Stimulated activated CD4-positive, alpha-beta T cell treated with anti-CD3 and anti-CD28 coated beads, TNF-alpha, amount 100 ng/mL, for 24 hours (primary cell): ENCODE measurements at regions not wholly inside any gene's neighbourhood (a gene's known extent, or its start where the extent isn't known, plus 50 kb on each side); places are given as distances from the start of the nearest gene placed in this dataset.
"Not testable (repeated sequence)": the region's sequence is repeated elsewhere in the genome, so short reads cannot be mapped to it uniquely, and the experiment has no call there.

Source experiments
- DNase-seq, 3 experiments: peaks; one replicate each; pipeline ENCODE4 v3.0.0-alpha.2; 2020; ENCODE audit warnings: low read depth in 3 of 3

GRCh38 chr4:72942565-72942964, 127.0 kb downstream of the COX18 start:
- DNase-seq = no peak

- DNase-seq = no peak
Observed at GRCh38 chr4:72938516-72938915, 131.0 kb downstream of the COX18 start.

- no peak for DNase-seq
Observed at GRCh38 chr4:72935462-72935861, 134.1 kb downstream of the COX18 start.

GRCh38 chr4:72933029-72933428, 136.5 kb downstream of the COX18 start:
- DNase-seq = no peak

GRCh38 chr4:72931346-72931745, 138.2 kb downstream of the COX18 start:
- DNase-seq = no peak

GRCh38 chr4:72929596-72930274, 139.8 kb downstream of the COX18 start:
- not testable (repeated sequence) for DNase-seq

GRCh38 chr4:72924814-72925213, 144.7 kb downstream of the COX18 start:
- DNase-seq = no peak

GRCh38 chr4:72919937-72920336, 149.6 kb downstream of the COX18 start:
- DNase-seq = no peak

- no peak for DNase-seq
Observed at GRCh38 chr4:72919464-72919863, 150.1 kb downstream of the COX18 start.

GRCh38 chr4:72918362-72918761, 151.2 kb downstream of the COX18 start:
- no peak for DNase-seq

GRCh38 chr4:72911316-72911715, 158.2 kb downstream of the COX18 start:
- DNase-seq = no peak

- no peak for DNase-seq
Observed at GRCh38 chr4:72909461-72909860, 160.1 kb downstream of the COX18 start.

GRCh38 chr4:72902354-72902753, 167.2 kb downstream of the COX18 start:
- DNase-seq = no peak

GRCh38 chr4:72901553-72901952, 168.0 kb downstream of the COX18 start:
- DNase-seq = no peak

GRCh38 chr4:72900952-72901351, 168.6 kb downstream of the COX18 start:
- DNase-seq = no peak

GRCh38 chr4:72899621-72900020, 169.9 kb downstream of the COX18 start:
- no peak for DNase-seq

GRCh38 chr4:72899214-72899613, 170.3 kb downstream of the COX18 start:
- no peak for DNase-seq

- DNase-seq = no peak
Observed at GRCh38 chr4:72896515-72896914, 173.0 kb downstream of the COX18 start.

GRCh38 chr4:72895408-72895807, 174.1 kb downstream of the COX18 start:
- DNase-seq = no peak

GRCh38 chr4:72893354-72894066, 176.0 kb downstream of the COX18 start:
- no peak for DNase-seq

- no peak for DNase-seq
Observed at GRCh38 chr4:72888331-72888730, 181.2 kb downstream of the COX18 start.

GRCh38 chr4:72887152-72887551, 182.4 kb downstream of the COX18 start:
- DNase-seq = no peak

GRCh38 chr4:72886602-72887001, 182.9 kb downstream of the COX18 start:
- no peak for DNase-seq

- not testable (repeated sequence) for DNase-seq
Observed at GRCh38 chr4:72884225-72884624, 185.3 kb downstream of the COX18 start.
